Amniotic epithelial cell (primary cell): ENCODE measurements at regions not wholly inside any gene's neighbourhood (a gene's known extent, or its start where the extent isn't known, plus 50 kb on each side); places are given as distances from the start of the nearest gene placed in this dataset.

ENCODE experiments used
- DNase-seq: peaks from one replicate; pipeline ENCODE4 v3.0.0-alpha.2; 2010; ENCODE audit warnings: low read depth

GRCh38 chr1:87510540-87510939 lies 181.9 kb downstream of the LMO4 start:
- no peak for DNase-seq

- DNase-seq = no peak
These were observed 182.8 kb downstream of the LMO4 start for GRCh38 chr1:87511449-87511848.

- DNase-seq = no peak
These were observed 183.8 kb downstream of the LMO4 start for GRCh38 chr1:87512431-87512830.

GRCh38 chr1:87513255-87513654 lies 184.6 kb downstream of the LMO4 start:
- DNase-seq = peak; percentile 61

DNA sequence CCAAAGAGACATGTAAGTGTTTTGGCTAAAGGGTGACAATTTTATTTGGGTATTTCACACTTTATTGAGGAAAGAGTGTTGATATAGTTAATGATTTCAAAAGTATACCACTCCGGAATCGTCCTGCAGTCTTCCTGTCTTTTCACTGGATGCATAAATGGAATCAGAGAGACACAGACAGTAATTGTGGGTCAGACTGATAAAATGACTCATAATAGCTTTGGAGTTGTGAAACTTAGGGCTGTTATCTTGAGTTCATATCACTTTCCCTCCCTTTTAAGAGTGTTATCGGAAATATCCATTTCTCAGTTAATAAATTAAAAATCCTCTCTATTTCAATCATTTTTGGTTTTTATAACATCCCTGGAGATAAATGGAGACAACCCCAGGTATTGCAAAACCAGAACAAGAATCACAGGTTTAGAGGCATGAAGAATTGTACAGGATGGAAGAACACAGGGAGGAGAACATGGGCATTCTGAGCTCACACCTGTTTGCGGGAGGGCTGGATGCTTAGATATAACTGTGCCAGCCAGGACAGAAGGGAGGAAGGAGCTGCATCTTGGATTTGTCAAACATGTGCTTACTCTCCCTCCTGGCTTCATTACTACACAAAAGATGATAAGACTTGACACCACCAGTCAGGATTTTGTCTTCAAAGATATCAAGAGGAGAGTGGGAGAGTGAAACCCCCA lies 185.4 kb downstream of the LMO4 start:
- DNase-seq = peak; percentile 73

GRCh38 chr1:87515781-87516180 lies 187.1 kb downstream of the LMO4 start:
- DNase-seq = no peak

DNA sequence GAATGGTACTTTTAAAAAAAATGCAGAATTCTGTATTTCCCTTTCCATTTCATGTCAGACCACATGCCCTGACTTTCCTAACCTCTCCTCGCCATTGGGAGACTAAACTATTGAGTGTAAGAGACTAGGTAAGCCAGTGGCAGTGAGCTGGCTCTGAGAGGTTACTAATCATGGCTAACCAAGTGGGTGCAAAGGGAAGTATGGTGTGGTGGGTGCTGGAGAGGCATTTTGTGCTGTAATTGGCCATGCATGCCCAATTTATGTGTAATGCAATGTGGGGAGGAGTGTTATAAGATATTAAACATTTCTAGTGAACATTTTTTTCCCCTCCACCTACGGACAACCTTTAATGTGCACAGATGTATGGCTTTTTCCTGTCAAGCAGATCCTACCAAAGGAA lies 190.1 kb downstream of the LMO4 start:
- DNase-seq = no peak

DNA sequence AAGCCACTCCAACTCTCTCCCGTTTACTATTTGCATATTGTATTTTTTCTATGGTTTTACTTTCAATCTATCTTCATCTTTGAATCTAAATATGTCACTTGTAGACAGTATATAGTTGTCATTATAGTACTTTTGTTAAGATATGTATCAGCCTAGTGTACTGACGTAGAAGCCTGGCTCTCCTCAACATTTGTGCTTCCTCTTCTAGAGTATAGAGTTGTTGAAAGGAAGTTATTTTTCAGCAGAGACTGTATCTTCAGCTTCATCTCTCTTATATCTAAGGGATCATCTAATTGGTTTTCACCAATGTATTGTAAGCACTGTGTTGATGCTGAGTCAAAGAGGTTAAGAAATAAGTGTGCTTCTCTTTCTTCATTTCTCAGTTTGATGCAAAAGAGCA lies 192.8 kb downstream of the LMO4 start:
- DNase-seq = no peak

GRCh38 chr1:87523466-87523865 lies 194.8 kb downstream of the LMO4 start:
- DNase-seq = no peak

DNA sequence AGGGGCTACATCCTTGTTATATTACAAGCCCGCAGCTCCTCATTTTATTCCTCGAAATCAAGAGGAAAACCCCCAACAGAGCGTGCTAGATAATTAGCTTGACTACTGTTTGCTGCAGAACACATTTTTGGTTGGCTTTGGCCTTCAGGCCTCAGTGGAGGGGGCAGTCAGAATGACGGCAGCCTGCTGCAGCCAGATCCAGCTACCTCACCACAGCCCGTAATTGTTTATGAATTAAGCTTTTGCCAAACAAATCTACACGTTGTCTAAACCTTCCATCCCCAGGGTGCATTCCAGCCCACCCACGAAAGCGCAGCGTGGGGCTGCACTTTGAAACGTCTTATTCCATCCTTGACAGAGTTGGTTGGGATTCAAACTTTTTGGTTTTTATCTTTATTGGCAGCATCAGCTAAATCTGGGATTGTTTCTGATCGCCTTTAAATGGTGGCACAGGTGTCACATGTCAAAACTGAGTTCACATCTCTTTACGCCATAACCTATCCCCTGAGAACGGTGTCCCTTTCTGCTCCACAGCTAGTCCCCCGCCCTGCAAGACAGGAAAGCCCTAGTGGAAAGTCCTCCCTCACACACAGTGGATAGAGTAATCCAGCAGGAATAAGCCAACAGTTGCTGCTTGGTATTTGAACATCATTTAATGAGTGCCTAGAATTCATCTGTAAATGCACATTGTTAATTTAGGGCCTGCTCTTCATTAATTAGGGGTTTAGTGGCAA lies 195.5 kb downstream of the LMO4 start:
- DNase-seq = no peak

- no peak for DNase-seq
These were observed 200.3 kb downstream of the LMO4 start for GRCh38 chr1:87528754-87529517.

GRCh38 chr1:87530042-87530807 lies 201.5 kb downstream of the LMO4 start:
- no peak for DNase-seq

- DNase-seq = no peak
These were observed 206.9 kb downstream of the LMO4 start for GRCh38 chr1:87535551-87535950.

- DNase-seq = no peak
These were observed 210.5 kb downstream of the LMO4 start for GRCh38 chr1:87539147-87539546.

GRCh38 chr1:87542697-87543096 lies 214.0 kb downstream of the LMO4 start:
- DNase-seq = no peak

- no peak for DNase-seq
These were observed 221.1 kb downstream of the LMO4 start for GRCh38 chr1:87549738-87550137.

DNA sequence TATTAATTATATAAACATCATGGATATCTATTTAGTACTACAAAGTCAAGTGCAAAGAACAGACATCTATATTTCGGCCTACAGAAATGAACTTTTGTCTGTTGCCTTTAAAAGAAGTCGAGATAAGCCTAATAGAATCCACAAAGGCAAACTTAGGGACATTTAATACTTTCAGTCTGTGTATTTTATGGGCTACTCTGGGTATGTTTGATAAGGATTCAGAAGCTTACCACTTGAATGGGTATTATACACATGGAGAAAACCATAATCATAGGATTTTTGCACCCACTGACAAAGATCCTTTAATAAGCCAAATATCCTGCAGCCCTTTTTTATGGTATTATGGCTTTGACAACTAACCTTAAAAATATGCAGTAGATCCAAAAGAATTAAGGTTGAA lies 224.8 kb downstream of the LMO4 start:
- no peak for DNase-seq

- DNase-seq = no peak
These were observed 226.7 kb downstream of the LMO4 start for GRCh38 chr1:87555366-87555765.

DNA sequence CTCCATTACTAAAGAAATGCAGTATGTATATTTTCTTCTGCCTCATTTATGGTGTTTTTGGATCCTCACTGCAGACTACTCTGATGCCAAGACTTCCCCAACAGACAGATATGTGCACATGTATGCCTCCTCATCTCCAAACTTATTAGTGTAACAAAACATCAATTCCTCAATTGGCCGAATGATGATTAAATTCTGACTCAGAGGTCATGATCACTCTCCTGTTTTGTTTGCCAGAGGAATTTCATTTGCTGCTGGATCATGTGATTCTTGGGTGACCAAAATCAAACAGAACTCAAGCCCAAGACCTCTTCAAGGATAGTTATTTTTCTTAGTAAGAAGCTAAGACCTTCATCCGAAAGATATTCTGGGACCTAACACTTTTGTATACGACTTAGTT lies 227.6 kb downstream of the LMO4 start:
- no peak for DNase-seq

GRCh38 chr1:87558921-87559320 lies 230.2 kb downstream of the LMO4 start:
- DNase-seq = no peak

- no peak for DNase-seq
These were observed 231.5 kb downstream of the LMO4 start for GRCh38 chr1:87560137-87560536.
